ENCODE measurements at regions not wholly inside any gene's neighbourhood (a gene's known extent, or its start where the extent isn't known, plus 50 kb on each side); places are given as distances from the start of the nearest gene placed in this dataset.

GRCh38 chr15:38084289-38084688, 149.8 kb downstream of the TMCO5A start:
- TF ChIP-seq POLR2AphosphoS5 (IDR thresholded peaks at IDR 0.05) (no peak), EP300 (IDR thresholded peaks at IDR 0.05) (no peak)
- TF ChIP-seq, protein P1, sequence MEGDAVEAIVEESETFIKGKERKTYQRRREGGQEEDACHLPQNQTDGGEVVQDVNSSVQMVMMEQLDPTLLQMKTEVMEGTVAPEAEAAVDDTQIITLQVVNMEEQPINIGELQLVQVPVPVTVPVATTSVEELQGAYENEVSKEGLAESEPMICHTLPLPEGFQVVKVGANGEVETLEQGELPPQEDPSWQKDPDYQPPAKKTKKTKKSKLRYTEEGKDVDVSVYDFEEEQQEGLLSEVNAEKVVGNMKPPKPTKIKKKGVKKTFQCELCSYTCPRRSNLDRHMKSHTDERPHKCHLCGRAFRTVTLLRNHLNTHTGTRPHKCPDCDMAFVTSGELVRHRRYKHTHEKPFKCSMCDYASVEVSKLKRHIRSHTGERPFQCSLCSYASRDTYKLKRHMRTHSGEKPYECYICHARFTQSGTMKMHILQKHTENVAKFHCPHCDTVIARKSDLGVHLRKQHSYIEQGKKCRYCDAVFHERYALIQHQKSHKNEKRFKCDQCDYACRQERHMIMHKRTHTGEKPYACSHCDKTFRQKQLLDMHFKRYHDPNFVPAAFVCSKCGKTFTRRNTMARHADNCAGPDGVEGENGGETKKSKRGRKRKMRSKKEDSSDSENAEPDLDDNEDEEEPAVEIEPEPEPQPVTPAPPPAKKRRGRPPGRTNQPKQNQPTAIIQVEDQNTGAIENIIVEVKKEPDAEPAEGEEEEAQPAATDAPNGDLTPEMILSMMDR (IDR thresholded peaks at IDR 0.05): no peak
